A673 (cell line): ENCODE measurements at regions not wholly inside any gene's neighbourhood (a gene's known extent, or its start where the extent isn't known, plus 50 kb on each side); places are given as distances from the start of the nearest gene placed in this dataset.

ENCODE experiments used
- CTCF ChIP-seq: fragments of 300-800, 200-600 bp; sonication (generic); conservative IDR thresholded peaks from 2 replicates; pipeline ENCODE4 v1.5.1; 2017; ENCODE audit warnings: low read depth, mild to moderate bottlenecking, antibody characterized with exemption, low read length, moderate library complexity, mixed read lengths
- EZH2 ChIP-seq: fragments of 200-600 bp; sonication (generic); IDR thresholded peaks from 2 replicates; pipeline ENCODE4 v1.6.1; 2017; ENCODE audit warnings: borderline replicate concordance, low read depth, mild to moderate bottlenecking, mixed read lengths, antibody characterized with exemption, low read length; ENCODE audit not compliant: poor library complexity, severe bottlenecking

GRCh38 chr13:60282186-60282585, 114.8 kb upstream of the TDRD3 start:
- TF ChIP-seq CTCF (no peak), EZH2 (no peak)
